DOHH2 (cell line): ENCODE measurements at regions not wholly inside any gene's neighbourhood (a gene's known extent, or its start where the extent isn't known, plus 50 kb on each side); places are given as distances from the start of the nearest gene placed in this dataset.
A peak's percentile ranks its signal among the peaks of the same experiment; 100 is the strongest.

ENCODE experiments used
- H3F3A ChIP-seq: fragments of 200-600 bp; sonication (generic), shearing (Covaris generic); 2 replicates; pipeline ENCODE4 v1.6.0; 2016; ENCODE audit warnings: antibody characterized with exemption, mild to moderate bottlenecking; ENCODE audit not compliant: control insufficient read depth, insufficient read depth
- H3K27ac ChIP-seq: fragments of 200-600 bp; sonication (generic); 2 replicates; pipeline ENCODE4 v1.5.1; 2014; ENCODE audit warnings: low read depth, mild to moderate bottlenecking, low read length, moderate library complexity
- H3K27me3 ChIP-seq: fragments of 200-600 bp; sonication (generic); 2 replicates; pipeline ENCODE4 v1.6.1; 2014; ENCODE audit warnings: mild to moderate bottlenecking, low read length, mixed read lengths; ENCODE audit not compliant: control insufficient read depth
- H3K36me3 ChIP-seq: fragments of 200-600 bp; sonication (generic); 2 replicates; pipeline ENCODE4 v1.6.1; 2014; ENCODE audit warnings: mild to moderate bottlenecking, low read length, moderate library complexity, mixed read lengths; ENCODE audit not compliant: control insufficient read depth
- H3K4me1 ChIP-seq: fragments of 200-600 bp; sonication (generic); 2 replicates; pipeline ENCODE4 v1.6.1; 2014; ENCODE audit warnings: mild to moderate bottlenecking, low read length, mixed read lengths; ENCODE audit not compliant: control insufficient read depth
- H3K4me2 ChIP-seq: fragments of 200-600 bp; sonication (generic); 2 replicates; pipeline ENCODE4 v1.6.0; 2014; ENCODE audit warnings: mild to moderate bottlenecking, low read length, moderate library complexity
- H3K4me3 ChIP-seq: fragments of 200-600 bp; sonication (generic); 2 replicates; pipeline ENCODE4 v1.5.1; 2014; ENCODE audit warnings: mild to moderate bottlenecking, low read length, mixed read lengths
- H3K79me2 ChIP-seq: fragments of 200-600 bp; sonication (generic); 2 replicates; pipeline ENCODE4 v1.6.1; 2014; ENCODE audit warnings: mild to moderate bottlenecking, low read length, mixed read lengths; ENCODE audit not compliant: control insufficient read depth
- H3K9me2 ChIP-seq: fragments of 200-600 bp; sonication (generic); replicated peaks from 2 replicates; pipeline ENCODE4 v1.6.1; 2014; ENCODE audit warnings: mild to moderate bottlenecking, low read length, mixed read lengths; ENCODE audit not compliant: control insufficient read depth
- H3K9me3 ChIP-seq: fragments of 200-600 bp; sonication (generic); 2 replicates; pipeline ENCODE4 v1.6.1; 2014; ENCODE audit warnings: antibody characterized with exemption, low read length, mixed read lengths; ENCODE audit not compliant: control insufficient read depth, insufficient read depth
- H4K20me1 ChIP-seq: fragments of 200-600 bp; sonication (generic); 2 replicates; pipeline ENCODE4 v1.6.0; 2014; ENCODE audit warnings: low read depth, mild to moderate bottlenecking, antibody characterized with exemption, low read length, moderate library complexity; ENCODE audit not compliant: control insufficient read depth, insufficient read depth
- CTCF ChIP-seq: fragments of 200-600 bp; sonication (generic); IDR thresholded peaks from one replicate; pipeline ENCODE4 v1.5.1; 2014; ENCODE audit warnings: antibody characterized with exemption, mild to moderate bottlenecking, low read depth, low read length; ENCODE audit not compliant: poor library complexity, severe bottlenecking
- EZH2phosphoT487 ChIP-seq: fragments of 200-600 bp; sonication (generic); IDR thresholded peaks from 2 replicates; pipeline ENCODE4 v1.6.1; 2017; ENCODE audit warnings: borderline replicate concordance, mild to moderate bottlenecking, antibody characterized with exemption, low read length, moderate library complexity, mixed read lengths

- no peaks in the 10 kb centered on the region for H3K79me2 ChIP-seq
- no peaks in the 10 kb centered on the region for H3K9me3 ChIP-seq
- H3F3A ChIP-seq: no peaks in the 10 kb centered on the region
- H4K20me1 ChIP-seq: no peaks in the 10 kb centered on the region
- no peaks in the 10 kb centered on the region for H3K4me1 ChIP-seq
- no peaks in the 10 kb centered on the region for H3K27me3 ChIP-seq
- H3K4me2 ChIP-seq: no peak overlapping the region
- no peak for TF ChIP-seq EZH2phosphoT487
- no peak overlapping the region for H3K4me3 ChIP-seq
- H3K9me2 ChIP-seq: no peaks in the 10 kb centered on the region
- no peak overlapping the region for H3K27ac ChIP-seq
- no peaks in the 10 kb centered on the region for H3K36me3 ChIP-seq
Observed at GRCh38 chr1:229710746-229711145, 84.7 kb downstream of the URB2 start.

GRCh38 chr1:229714306-229714705 is 88.3 kb downstream of the URB2 start:
- no peaks in the 10 kb centered on the region for H3K36me3 ChIP-seq
- no peaks in the 10 kb centered on the region for H3K9me3 ChIP-seq
- H3K79me2 ChIP-seq: no peaks in the 10 kb centered on the region
- H3K4me1 ChIP-seq: no peaks in the 10 kb centered on the region
- H3K27ac ChIP-seq: no peak overlapping the region
- H3K9me2 ChIP-seq: no peaks in the 10 kb centered on the region
- TF ChIP-seq EZH2phosphoT487: no peak
- no peak overlapping the region for H3K4me2 ChIP-seq
- no peaks in the 10 kb centered on the region for H4K20me1 ChIP-seq
- H3K4me3 ChIP-seq: no peak overlapping the region
- no peaks in the 10 kb centered on the region for H3K27me3 ChIP-seq
- no peaks in the 10 kb centered on the region for H3F3A ChIP-seq

GRCh38 chr1:229714964-229715603 is 89.0 kb downstream of the URB2 start:
- Histone ChIP-seq H3K9me2 (no peaks in the 10 kb centered on the region), H3F3A (no peaks in the 10 kb centered on the region), H3K4me2 (no peak overlapping the region), H3K27me3 (no peaks in the 10 kb centered on the region), H4K20me1 (no peaks in the 10 kb centered on the region), H3K79me2 (no peaks in the 10 kb centered on the region), H3K36me3 (no peaks in the 10 kb centered on the region), H3K4me3 (no peak overlapping the region), H3K9me3 (no peaks in the 10 kb centered on the region), H3K4me1 (no peaks in the 10 kb centered on the region), H3K27ac (no peak overlapping the region)
- TF ChIP-seq CTCF: peak; percentile 82
- TF ChIP-seq EZH2phosphoT487: no peak

- no peaks in the 10 kb centered on the region for H3K4me1 ChIP-seq
- H3K27ac ChIP-seq: no peak overlapping the region
- H3F3A ChIP-seq: no peaks in the 10 kb centered on the region
- no peaks in the 10 kb centered on the region for H4K20me1 ChIP-seq
- TF ChIP-seq EZH2phosphoT487 (no peak), CTCF (no peak)
- no peak overlapping the region for H3K4me2 ChIP-seq
- no peaks in the 10 kb centered on the region for H3K79me2 ChIP-seq
- no peaks in the 10 kb centered on the region for H3K9me2 ChIP-seq
- peaks cover 3% of the 10 kb centered on the region; the same call in 1 of the 2 replicates for H3K9me3 ChIP-seq
- H3K27me3 ChIP-seq: no peaks in the 10 kb centered on the region
- H3K4me3 ChIP-seq: no peak overlapping the region
- no peaks in the 10 kb centered on the region for H3K36me3 ChIP-seq
Observed at GRCh38 chr1:229716069-229716468, 90.0 kb downstream of the URB2 start.
